ENCODE measurements at regions not wholly inside any gene's neighbourhood (a gene's known extent, or its start where the extent isn't known, plus 50 kb on each side); places are given as distances from the start of the nearest gene placed in this dataset.
A peak's percentile ranks its signal among the peaks of the same experiment; 100 is the strongest.

DNA sequence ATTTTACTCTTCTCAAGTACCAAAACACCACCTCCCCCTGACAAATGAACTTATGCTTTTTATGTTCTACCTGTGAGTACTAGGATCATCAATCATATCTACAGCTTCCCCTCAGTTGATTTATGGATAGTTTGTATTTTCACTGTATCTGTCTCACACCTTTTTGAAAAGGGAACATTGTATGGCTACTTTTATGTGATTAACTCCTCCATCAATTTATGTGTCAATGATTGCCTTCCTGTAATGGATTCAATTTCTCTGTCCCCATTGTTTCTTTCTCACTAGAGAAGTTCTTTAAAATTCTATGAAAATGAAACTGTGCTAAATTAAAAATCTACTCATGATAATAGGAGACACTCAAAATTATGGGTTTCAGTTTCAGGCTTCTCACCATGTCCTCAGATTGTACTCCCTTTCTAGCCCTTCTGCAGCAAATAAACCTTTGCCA lies 935.0 kb downstream of the TRIB2 start:
- Histone ChIP-seq H3K9me3 (ENCODE audit: control insufficient read depth, insufficient read depth, low read depth, low read length) (no peaks in the 10 kb centered on the region), H4K20me1 (ENCODE audit: control insufficient read depth, extremely low read depth, insufficient read depth, low read length) (no peaks in the 10 kb centered on the region), H3K27ac (ENCODE audit: insufficient read depth, low read length) (no peak overlapping the region), H2AFZ (ENCODE audit: low read length) (no peak overlapping the region), H3K79me2 (ENCODE audit: control insufficient read depth, insufficient read depth, low read length) (no peaks in the 10 kb centered on the region), H3K4me1 (ENCODE audit: control insufficient read depth, extremely low read depth, insufficient read depth, low read length) (peaks cover 4% of the 10 kb centered on the region), H3K9ac (ENCODE audit: insufficient read depth, low read length) (no peak overlapping the region), H3K4me3 (replicated peaks in 1 of 4; ENCODE audit: control extremely low read depth in 1 of 4, insufficient read depth in 1 of 4, low read depth in 3 of 4, low read length in 4 of 4) (no peak overlapping the region), H3K27me3 (ENCODE audit: control insufficient read depth, insufficient read depth, low read length) (no peaks in the 10 kb centered on the region), H3K4me2 (ENCODE audit: extremely low read depth, insufficient read depth, low read length) (no peak overlapping the region), H3K36me3 (ENCODE audit: control insufficient read depth, insufficient read depth, low read length) (no peaks in the 10 kb centered on the region)
- DNase-seq (ENCODE audit: low read depth in 2 of 2) = no peak
- TF ChIP-seq EZH2 (IDR thresholded peaks at IDR 0.05; ENCODE audit: low read length, missing control alignments) = no peak
- TF ChIP-seq, protein P1, sequence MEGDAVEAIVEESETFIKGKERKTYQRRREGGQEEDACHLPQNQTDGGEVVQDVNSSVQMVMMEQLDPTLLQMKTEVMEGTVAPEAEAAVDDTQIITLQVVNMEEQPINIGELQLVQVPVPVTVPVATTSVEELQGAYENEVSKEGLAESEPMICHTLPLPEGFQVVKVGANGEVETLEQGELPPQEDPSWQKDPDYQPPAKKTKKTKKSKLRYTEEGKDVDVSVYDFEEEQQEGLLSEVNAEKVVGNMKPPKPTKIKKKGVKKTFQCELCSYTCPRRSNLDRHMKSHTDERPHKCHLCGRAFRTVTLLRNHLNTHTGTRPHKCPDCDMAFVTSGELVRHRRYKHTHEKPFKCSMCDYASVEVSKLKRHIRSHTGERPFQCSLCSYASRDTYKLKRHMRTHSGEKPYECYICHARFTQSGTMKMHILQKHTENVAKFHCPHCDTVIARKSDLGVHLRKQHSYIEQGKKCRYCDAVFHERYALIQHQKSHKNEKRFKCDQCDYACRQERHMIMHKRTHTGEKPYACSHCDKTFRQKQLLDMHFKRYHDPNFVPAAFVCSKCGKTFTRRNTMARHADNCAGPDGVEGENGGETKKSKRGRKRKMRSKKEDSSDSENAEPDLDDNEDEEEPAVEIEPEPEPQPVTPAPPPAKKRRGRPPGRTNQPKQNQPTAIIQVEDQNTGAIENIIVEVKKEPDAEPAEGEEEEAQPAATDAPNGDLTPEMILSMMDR (conservative IDR thresholded peaks at IDR 0.05 in 1 of 2, IDR thresholded peaks at IDR 0.05 in 1 of 2; ENCODE audit: low read depth in 1 of 2, low read length in 2 of 2) = no peak

DNA sequence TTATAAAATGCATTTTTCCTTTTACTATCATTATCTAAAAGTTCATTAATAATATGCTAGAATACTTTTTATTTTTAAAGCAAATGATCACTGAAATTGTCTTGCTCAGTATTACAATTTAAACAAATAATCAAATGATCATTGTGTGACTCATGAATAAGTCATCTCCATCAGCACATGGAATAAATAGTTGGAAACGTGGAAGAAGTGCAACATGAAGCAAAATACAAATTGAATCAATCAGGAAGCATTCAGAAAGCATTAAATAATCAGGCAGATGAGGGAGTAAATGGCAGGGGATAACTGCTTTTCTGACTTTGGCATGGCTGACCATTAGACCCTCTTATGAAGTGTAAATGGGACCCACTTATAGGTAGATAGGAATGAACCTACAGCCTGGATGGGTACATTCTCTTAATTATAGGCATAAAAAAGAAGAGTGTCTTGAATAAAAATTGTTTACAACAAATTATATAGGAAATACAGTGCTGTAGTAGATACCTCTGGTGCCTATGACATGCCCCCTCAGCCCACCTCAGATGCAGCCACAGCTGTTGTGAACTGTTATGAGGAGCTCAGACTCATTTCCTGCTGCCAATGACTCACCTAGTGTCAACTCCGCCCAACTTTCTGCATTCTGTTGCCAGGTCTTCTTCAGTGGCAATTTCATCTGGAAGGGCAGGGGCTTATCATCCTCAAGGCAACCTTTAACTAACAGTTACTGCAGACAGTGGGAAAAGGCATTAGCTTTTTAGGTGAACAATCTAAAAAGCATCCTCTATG lies 936.0 kb downstream of the TRIB2 start:
- Histone ChIP-seq H3K79me2 (ENCODE audit: control insufficient read depth, insufficient read depth, low read length) (no peaks in the 10 kb centered on the region), H3K9me3 (ENCODE audit: control insufficient read depth, insufficient read depth, low read depth, low read length) (no peaks in the 10 kb centered on the region), H3K4me3 (replicated peaks in 1 of 4; ENCODE audit: control extremely low read depth in 1 of 4, insufficient read depth in 1 of 4, low read depth in 3 of 4, low read length in 4 of 4) (no peak overlapping the region), H3K4me1 (ENCODE audit: control insufficient read depth, extremely low read depth, insufficient read depth, low read length) (peaks cover 4% of the 10 kb centered on the region), H3K9ac (ENCODE audit: insufficient read depth, low read length) (no peak overlapping the region), H4K20me1 (ENCODE audit: control insufficient read depth, extremely low read depth, insufficient read depth, low read length) (no peaks in the 10 kb centered on the region), H2AFZ (ENCODE audit: low read length) (no peak overlapping the region), H3K27ac (ENCODE audit: insufficient read depth, low read length) (peak overlapping the region; percentile 80), H3K4me2 (ENCODE audit: extremely low read depth, insufficient read depth, low read length) (peak overlapping the region; percentile 48), H3K27me3 (ENCODE audit: control insufficient read depth, insufficient read depth, low read length) (no peaks in the 10 kb centered on the region), H3K36me3 (ENCODE audit: control insufficient read depth, insufficient read depth, low read length) (no peaks in the 10 kb centered on the region)
- TF ChIP-seq, protein P1 (conservative IDR thresholded peaks at IDR 0.05 in 1 of 2, IDR thresholded peaks at IDR 0.05 in 1 of 2; ENCODE audit: low read depth in 1 of 2, low read length in 2 of 2) = no peak
- TF ChIP-seq EZH2 (IDR thresholded peaks at IDR 0.05; ENCODE audit: low read length, missing control alignments) = no peak
- DNase-seq (ENCODE audit: low read depth in 2 of 2) = peak; percentile 50 to 85

DNA sequence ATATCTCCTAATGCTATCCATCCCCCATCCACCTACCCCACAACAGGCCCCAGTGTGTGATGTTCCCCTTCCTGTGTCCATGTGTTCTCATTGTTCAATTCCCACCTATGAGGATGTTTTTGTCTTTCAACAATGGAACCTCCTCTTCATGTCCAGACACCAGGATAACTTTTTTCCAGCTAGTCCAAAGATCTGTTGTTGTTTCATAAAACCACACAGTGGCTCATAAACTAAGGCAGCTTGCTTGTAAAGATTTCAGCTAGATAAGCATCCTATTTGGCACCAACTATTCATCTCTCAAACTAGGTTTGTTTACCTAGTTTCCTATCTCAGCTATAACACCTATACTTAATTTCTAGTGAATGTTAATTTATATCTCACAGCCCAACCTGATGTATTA lies 937.7 kb downstream of the TRIB2 start:
- no peak overlapping the region for H3K27ac ChIP-seq (ENCODE audit: insufficient read depth, low read length)
- H3K27me3 ChIP-seq (ENCODE audit: control insufficient read depth, insufficient read depth, low read length) = no peaks in the 10 kb centered on the region
- no peak overlapping the region for H3K4me3 ChIP-seq (replicated peaks in 1 of 4; ENCODE audit: control extremely low read depth in 1 of 4, insufficient read depth in 1 of 4, low read depth in 3 of 4, low read length in 4 of 4)
- no peak overlapping the region for H2AFZ ChIP-seq (ENCODE audit: low read length)
- DNase-seq (ENCODE audit: low read depth in 2 of 2) = peak in 1 of 2 donors; percentile 28
- no peak overlapping the region for H3K9ac ChIP-seq (ENCODE audit: insufficient read depth, low read length)
- H3K4me1 ChIP-seq (ENCODE audit: control insufficient read depth, extremely low read depth, insufficient read depth, low read length) = peaks cover 4% of the 10 kb centered on the region
- H3K9me3 ChIP-seq (ENCODE audit: control insufficient read depth, insufficient read depth, low read depth, low read length) = no peaks in the 10 kb centered on the region
- no peaks in the 10 kb centered on the region for H4K20me1 ChIP-seq (ENCODE audit: control insufficient read depth, extremely low read depth, insufficient read depth, low read length)
- no peaks in the 10 kb centered on the region for H3K79me2 ChIP-seq (ENCODE audit: control insufficient read depth, insufficient read depth, low read length)
- no peak overlapping the region for H3K4me2 ChIP-seq (ENCODE audit: extremely low read depth, insufficient read depth, low read length)
- no peak for TF ChIP-seq EZH2 (IDR thresholded peaks at IDR 0.05; ENCODE audit: low read length, missing control alignments)
- TF ChIP-seq, protein P1 (conservative IDR thresholded peaks at IDR 0.05 in 1 of 2, IDR thresholded peaks at IDR 0.05 in 1 of 2; ENCODE audit: low read depth in 1 of 2, low read length in 2 of 2) = no peak
- no peaks in the 10 kb centered on the region for H3K36me3 ChIP-seq (ENCODE audit: control insufficient read depth, insufficient read depth, low read length)
